ENCODE measurements at regions not wholly inside any gene's neighbourhood (a gene's known extent, or its start where the extent isn't known, plus 50 kb on each side); places are given as distances from the start of the nearest gene placed in this dataset.

DNA sequence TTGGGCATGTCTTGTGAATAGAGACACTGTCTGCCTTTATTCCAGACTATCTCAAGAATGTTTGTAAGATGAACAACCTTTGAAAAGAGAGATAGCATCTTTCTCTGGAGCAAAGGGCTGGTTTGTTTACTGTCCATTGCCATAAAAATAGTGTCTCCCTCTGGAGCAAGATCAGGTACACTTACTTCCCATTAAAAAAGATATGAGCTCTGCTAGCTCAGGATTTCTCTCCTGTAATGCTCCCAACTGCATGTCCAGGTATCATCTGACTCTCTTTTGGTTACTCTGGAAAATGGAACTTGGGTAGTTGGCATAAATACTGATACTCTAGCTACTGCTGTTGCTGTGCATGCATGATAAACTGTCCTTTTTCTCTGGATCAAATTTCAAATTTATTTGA, 381.1 kb downstream of the TFEC start:
- H3F3A ChIP-seq (ENCODE audit: insufficient read depth, low read length) = no peaks in the 10 kb centered on the region
- no peak overlapping the region for H2AFZ ChIP-seq (ENCODE audit: low read length)
- no peak overlapping the region for H3K4me3 ChIP-seq (ENCODE audit: low read depth, low read length, poor library complexity, severe bottlenecking)
- peaks cover 2% of the 10 kb centered on the region; the same call in 1 of the 2 replicates for H3K9me2 ChIP-seq (ENCODE audit: low read depth, low read length)
- no peaks in the 10 kb centered on the region for H3K79me2 ChIP-seq (ENCODE audit: insufficient read depth, low read length)
- H4K20me1 ChIP-seq (ENCODE audit: insufficient read depth, low read length) = no peaks in the 10 kb centered on the region
- no peaks in the 10 kb centered on the region for H3K9me3 ChIP-seq (ENCODE audit: low read length)
- no peak overlapping the region for H3K4me2 ChIP-seq (ENCODE audit: low read length)
- TF ChIP-seq, protein P1, sequence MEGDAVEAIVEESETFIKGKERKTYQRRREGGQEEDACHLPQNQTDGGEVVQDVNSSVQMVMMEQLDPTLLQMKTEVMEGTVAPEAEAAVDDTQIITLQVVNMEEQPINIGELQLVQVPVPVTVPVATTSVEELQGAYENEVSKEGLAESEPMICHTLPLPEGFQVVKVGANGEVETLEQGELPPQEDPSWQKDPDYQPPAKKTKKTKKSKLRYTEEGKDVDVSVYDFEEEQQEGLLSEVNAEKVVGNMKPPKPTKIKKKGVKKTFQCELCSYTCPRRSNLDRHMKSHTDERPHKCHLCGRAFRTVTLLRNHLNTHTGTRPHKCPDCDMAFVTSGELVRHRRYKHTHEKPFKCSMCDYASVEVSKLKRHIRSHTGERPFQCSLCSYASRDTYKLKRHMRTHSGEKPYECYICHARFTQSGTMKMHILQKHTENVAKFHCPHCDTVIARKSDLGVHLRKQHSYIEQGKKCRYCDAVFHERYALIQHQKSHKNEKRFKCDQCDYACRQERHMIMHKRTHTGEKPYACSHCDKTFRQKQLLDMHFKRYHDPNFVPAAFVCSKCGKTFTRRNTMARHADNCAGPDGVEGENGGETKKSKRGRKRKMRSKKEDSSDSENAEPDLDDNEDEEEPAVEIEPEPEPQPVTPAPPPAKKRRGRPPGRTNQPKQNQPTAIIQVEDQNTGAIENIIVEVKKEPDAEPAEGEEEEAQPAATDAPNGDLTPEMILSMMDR (IDR thresholded peaks at IDR 0.05; ENCODE audit: low read length) = no peak
- TF ChIP-seq EZH2 (IDR thresholded peaks at IDR 0.05; ENCODE audit: borderline replicate concordance, low read length) = no peak
- H3K4me1 ChIP-seq (ENCODE audit: insufficient read depth, low read length, severe bottlenecking) = no peaks in the 10 kb centered on the region
- H3K9ac ChIP-seq (ENCODE audit: low read length) = no peak overlapping the region
- H3K36me3 ChIP-seq (ENCODE audit: insufficient read depth, low read length) = no peaks in the 10 kb centered on the region
- no peaks in the 10 kb centered on the region for H3K27me3 ChIP-seq (ENCODE audit: insufficient read depth, low read length)
- no peak overlapping the region for H3K27ac ChIP-seq (ENCODE audit: low read depth, low read length, poor library complexity, severe bottlenecking)

DNA sequence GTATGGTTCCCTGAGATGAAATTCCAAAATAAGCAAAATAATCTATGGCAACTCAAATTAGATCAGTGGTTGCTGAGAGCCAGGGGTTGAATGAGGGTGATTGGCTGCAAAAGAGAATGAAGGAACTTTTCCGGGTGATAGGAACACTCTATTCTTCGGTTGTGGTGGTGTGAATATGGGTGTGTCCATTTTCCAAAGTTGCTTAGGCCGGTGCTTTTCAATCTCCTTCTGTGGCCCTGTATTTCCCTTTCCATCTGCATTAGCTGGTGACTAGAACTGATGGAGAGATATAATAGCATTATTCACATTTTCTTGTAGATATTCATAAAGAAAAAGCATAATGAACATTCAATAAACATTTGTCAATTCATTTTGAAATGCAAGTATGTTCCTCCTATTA, 382.9 kb downstream of the TFEC start:
- no peak overlapping the region for H3K27ac ChIP-seq (ENCODE audit: low read depth, low read length, poor library complexity, severe bottlenecking)
- no peak overlapping the region for H3K4me2 ChIP-seq (ENCODE audit: low read length)

DNA sequence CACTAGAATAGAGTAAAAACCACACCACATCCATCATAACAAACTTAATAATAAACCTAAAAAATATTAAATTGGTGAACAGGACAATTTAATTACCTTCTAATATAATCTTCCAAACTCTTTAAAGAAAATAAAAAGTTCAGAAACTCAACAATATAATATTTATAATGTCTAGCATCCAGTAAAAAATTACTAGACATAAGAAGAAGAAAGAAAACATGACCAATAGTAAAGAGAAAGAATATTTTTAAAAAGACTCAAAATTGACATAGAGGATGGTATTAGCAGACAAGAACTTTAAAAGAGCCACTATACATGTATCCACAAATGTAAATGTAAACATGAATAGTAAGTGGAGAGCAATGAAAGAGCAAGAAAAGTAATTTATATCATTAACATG, 388.4 kb downstream of the TFEC start:
- Histone ChIP-seq H3K36me3 (ENCODE audit: insufficient read depth, low read length) (no peaks in the 10 kb centered on the region), H2AFZ (ENCODE audit: low read length) (no peak overlapping the region), H3K9me3 (ENCODE audit: low read length) (no peaks in the 10 kb centered on the region), H3K27ac (ENCODE audit: low read depth, low read length, poor library complexity, severe bottlenecking) (no peak overlapping the region), H3K4me2 (ENCODE audit: low read length) (no peak overlapping the region), H3K4me3 (ENCODE audit: low read depth, low read length, poor library complexity, severe bottlenecking) (no peak overlapping the region), H4K20me1 (ENCODE audit: insufficient read depth, low read length) (no peaks in the 10 kb centered on the region), H3K9me2 (ENCODE audit: low read depth, low read length) (peaks cover 7% of the 10 kb centered on the region), H3K79me2 (ENCODE audit: insufficient read depth, low read length) (no peaks in the 10 kb centered on the region), H3K27me3 (ENCODE audit: insufficient read depth, low read length) (no peaks in the 10 kb centered on the region), H3K9ac (ENCODE audit: low read length) (no peak overlapping the region), H3F3A (ENCODE audit: insufficient read depth, low read length) (no peaks in the 10 kb centered on the region), H3K4me1 (ENCODE audit: insufficient read depth, low read length, severe bottlenecking) (no peaks in the 10 kb centered on the region)
- no peak for TF ChIP-seq EZH2 (IDR thresholded peaks at IDR 0.05; ENCODE audit: borderline replicate concordance, low read length)
- TF ChIP-seq, protein P1 (IDR thresholded peaks at IDR 0.05; ENCODE audit: low read length) = no peak

More for the DNA sequence above, 382.9 kb downstream of the TFEC start:
- no peak overlapping the region for H3K4me3 ChIP-seq (ENCODE audit: low read depth, low read length, poor library complexity, severe bottlenecking)
- peaks cover 7% of the 10 kb centered on the region for H3K9me2 ChIP-seq (ENCODE audit: low read depth, low read length)
- TF ChIP-seq, protein P1 (IDR thresholded peaks at IDR 0.05; ENCODE audit: low read length) = no peak
- no peak for TF ChIP-seq EZH2 (IDR thresholded peaks at IDR 0.05; ENCODE audit: borderline replicate concordance, low read length)
- H3K27me3 ChIP-seq (ENCODE audit: insufficient read depth, low read length) = no peaks in the 10 kb centered on the region
- H3K4me1 ChIP-seq (ENCODE audit: insufficient read depth, low read length, severe bottlenecking) = no peaks in the 10 kb centered on the region
- H3K36me3 ChIP-seq (ENCODE audit: insufficient read depth, low read length) = no peaks in the 10 kb centered on the region
- H3K9ac ChIP-seq (ENCODE audit: low read length) = no peak overlapping the region
- H2AFZ ChIP-seq (ENCODE audit: low read length) = no peak overlapping the region
- H3K9me3 ChIP-seq (ENCODE audit: low read length) = no peaks in the 10 kb centered on the region
- no peaks in the 10 kb centered on the region for H3K79me2 ChIP-seq (ENCODE audit: insufficient read depth, low read length)
- H4K20me1 ChIP-seq (ENCODE audit: insufficient read depth, low read length) = no peaks in the 10 kb centered on the region
- no peaks in the 10 kb centered on the region for H3F3A ChIP-seq (ENCODE audit: insufficient read depth, low read length)

All from OCI-LY1 (cell line).